Erythroblast (primary cell): ENCODE measurements at regions not wholly inside any gene's neighbourhood (a gene's known extent, or its start where the extent isn't known, plus 50 kb on each side); places are given as distances from the start of the nearest gene placed in this dataset.

Experiments used
- GATA1 ChIP-seq: IDR thresholded peaks from 2 replicates; pipeline ENCODE4 v1.6.1; 2011; ENCODE audit warnings: low read depth, mild to moderate bottlenecking, control low read depth, low read length, moderate library complexity
- POLR2A ChIP-seq: IDR thresholded peaks from 2 replicates; pipeline ENCODE4 v1.6.1; 2011; ENCODE audit warnings: mild to moderate bottlenecking, low read length

- TF ChIP-seq POLR2A (no peak), GATA1 (no peak)
Observed at GRCh38 chr6:85802162-85802561, 159.5 kb upstream of the SYNCRIP start.
